GM23338 (cell line): ENCODE measurements at regions not wholly inside any gene's neighbourhood (a gene's known extent, or its start where the extent isn't known, plus 50 kb on each side); places are given as distances from the start of the nearest gene placed in this dataset.

Experiments
- ATAC-seq: fragments of 200-7000 bp; cut with Tn5 transposase; 3 replicates; pipeline ENCODE4 v1.9.1; 2020
- DNase-seq: peaks from one replicate; pipeline ENCODE4 v3.0.0-alpha.2; 2015; ENCODE audit warnings: low spot score
- H2AFZ ChIP-seq: fragments of 200-600 bp; sonication (generic); 2 replicates; pipeline ENCODE4 v1.8.0; 2016; ENCODE audit warnings: antibody characterized with exemption, mild to moderate bottlenecking, moderate library complexity
- H3F3A ChIP-seq: fragments of 200-600 bp; sonication (generic); replicated peaks from 2 replicates; pipeline ENCODE4 v1.8.0; 2017; ENCODE audit warnings: antibody characterized with exemption, mixed run types, low read depth
- H3K27ac ChIP-seq: fragments of 200-600 bp; sonication (generic); 2 replicates; pipeline ENCODE4 v1.6.1; 2016; ENCODE audit warnings: low read depth
- H3K27me3 ChIP-seq: fragments of 200-600 bp; sonication (generic); 2 replicates; pipeline ENCODE4 v1.8.0; 2016; ENCODE audit warnings: mild to moderate bottlenecking, mixed run types, moderate library complexity; ENCODE audit not compliant: insufficient read depth
- H3K36me3 ChIP-seq: fragments of 200-600 bp; sonication (generic); 2 replicates; pipeline ENCODE4 v1.8.0; 2016; ENCODE audit warnings: mild to moderate bottlenecking; ENCODE audit not compliant: insufficient read depth
- H3K4me1 ChIP-seq: fragments of 200-600 bp; sonication (generic); 2 replicates; pipeline ENCODE4 v1.8.0; 2016; ENCODE audit warnings: mild to moderate bottlenecking, moderate library complexity; ENCODE audit not compliant: insufficient read depth
- H3K4me2 ChIP-seq: fragments of 200-600 bp; sonication (generic); 2 replicates; pipeline ENCODE4 v1.7.1; 2017; ENCODE audit warnings: mixed run types
- H3K4me3 ChIP-seq: fragments of 200-600 bp; sonication (generic); 2 replicates; pipeline ENCODE4 v1.6.1; 2016; ENCODE audit warnings: mixed run types
- H3K79me2 ChIP-seq: fragments of 200-600 bp; sonication (generic); replicated peaks from 2 replicates; pipeline ENCODE4 v1.8.0; 2017; ENCODE audit warnings: mild to moderate bottlenecking; ENCODE audit not compliant: insufficient read depth
- H3K9me2 ChIP-seq: fragments of 200-600 bp; sonication (generic); 2 replicates; pipeline ENCODE4 v1.8.0; 2017; ENCODE audit not compliant: insufficient read depth
- H4K20me1 ChIP-seq: fragments of 200-600 bp; sonication (generic); replicated peaks from 2 replicates; pipeline ENCODE4 v1.8.0; 2017; ENCODE audit warnings: mild to moderate bottlenecking; ENCODE audit not compliant: insufficient read depth
- H3K27ac Mint-ChIP-seq: 2 replicates; pipeline ENCODE4 v1.8.0; 2020; ENCODE audit warnings: inconsistent platforms, mild to moderate bottlenecking, moderate library complexity, mixed read lengths
- H3K27me3 Mint-ChIP-seq: 3 replicates; pipeline ENCODE4 v1.8.0; 2022; ENCODE audit warnings: low read depth, mild to moderate bottlenecking, moderate library complexity, mixed read lengths, inconsistent platforms; ENCODE audit not compliant: insufficient read depth, poor library complexity
- H3K36me3 Mint-ChIP-seq: 3 replicates; pipeline ENCODE4 v1.8.0; 2021; ENCODE audit warnings: low read depth, mild to moderate bottlenecking, inconsistent platforms, moderate library complexity, mixed read lengths
- H3K4me1 Mint-ChIP-seq: 3 replicates; pipeline ENCODE4 v1.8.0; 2020; ENCODE audit warnings: mild to moderate bottlenecking, inconsistent platforms, mixed read lengths
- H3K4me3 Mint-ChIP-seq: 3 replicates; pipeline ENCODE4 v1.8.0; 2021; ENCODE audit warnings: moderate library complexity, mild to moderate bottlenecking, inconsistent platforms, mixed read lengths
- H3K9me3 Mint-ChIP-seq: 3 replicates; pipeline ENCODE4 v1.8.0; 2020; ENCODE audit warnings: moderate library complexity, mild to moderate bottlenecking, inconsistent platforms, mixed read lengths
- CREB1 ChIP-seq: fragments of 250-450 bp; sonication (Bioruptor Pico); IDR thresholded peaks from 2 replicates; pipeline ENCODE4 v1.5.0; 2020; ENCODE audit warnings: low read depth, mild to moderate bottlenecking, moderate library complexity
- EZH2 ChIP-seq: fragments of 200-600 bp; sonication (generic); IDR thresholded peaks from one replicate; pipeline ENCODE4 v1.8.0; 2017; ENCODE audit warnings: antibody characterized with exemption, mild to moderate bottlenecking, low read depth; ENCODE audit not compliant: unreplicated experiment
- EZH2phosphoT487 ChIP-seq: fragments of 200-600 bp; sonication (generic); IDR thresholded peaks from one replicate; pipeline ENCODE4 v1.8.1; 2018; ENCODE audit warnings: antibody characterized with exemption; ENCODE audit not compliant: unreplicated experiment
- JUNB ChIP-seq: IDR thresholded peaks from one replicate; pipeline ENCODE4 v1.6.1; 2016; ENCODE audit warnings: antibody characterized with exemption; ENCODE audit not compliant: unreplicated experiment
- NANOG ChIP-seq: IDR thresholded peaks from 2 replicates; pipeline ENCODE4 v1.6.1; 2016; ENCODE audit warnings: antibody characterized with exemption, borderline replicate concordance
- POLR2AphosphoS5 ChIP-seq: IDR thresholded peaks from 2 replicates; pipeline ENCODE4 v1.6.1; 2016; ENCODE audit warnings: antibody characterized with exemption, low read depth
- STAT1 ChIP-seq: IDR thresholded peaks from one replicate; pipeline ENCODE4 v1.6.1; 2016; ENCODE audit warnings: antibody characterized with exemption; ENCODE audit not compliant: unreplicated experiment
- ZNF114 ChIP-seq: fragments of 250-450 bp; sonication (Bioruptor Pico); IDR thresholded peaks from 2 replicates; pipeline ENCODE4 v1.5.0; 2020; ENCODE audit warnings: mild to moderate bottlenecking, moderate library complexity
- ZNF331 ChIP-seq: fragments of 250-450 bp; sonication (Bioruptor Pico); IDR thresholded peaks from 2 replicates; pipeline ENCODE4 v1.5.0; 2020; ENCODE audit warnings: low read depth, mild to moderate bottlenecking, moderate library complexity
- TF ChIP-seq, protein P1 (sequence below): fragments of 250-450 bp; sonication (Bioruptor Pico); IDR thresholded peaks from 2 replicates; pipeline ENCODE4 v1.5.0; 2020; ENCODE audit warnings: mild to moderate bottlenecking, moderate library complexity
- TF ChIP-seq, protein P2 (sequence below), 2 experiments: fragments of 200-600 bp in 1 of 2; sonication (generic) in 1 of 2; conservative IDR thresholded peaks; 2 replicates each; pipeline versions ENCODE4 v1.5.1 to v1.6.1; 2016 to 2017; ENCODE audit warnings: antibody characterized with exemption in 2 of 2, low read depth in 2 of 2, mild to moderate bottlenecking in 2 of 2, moderate library complexity in 1 of 2

DNA sequence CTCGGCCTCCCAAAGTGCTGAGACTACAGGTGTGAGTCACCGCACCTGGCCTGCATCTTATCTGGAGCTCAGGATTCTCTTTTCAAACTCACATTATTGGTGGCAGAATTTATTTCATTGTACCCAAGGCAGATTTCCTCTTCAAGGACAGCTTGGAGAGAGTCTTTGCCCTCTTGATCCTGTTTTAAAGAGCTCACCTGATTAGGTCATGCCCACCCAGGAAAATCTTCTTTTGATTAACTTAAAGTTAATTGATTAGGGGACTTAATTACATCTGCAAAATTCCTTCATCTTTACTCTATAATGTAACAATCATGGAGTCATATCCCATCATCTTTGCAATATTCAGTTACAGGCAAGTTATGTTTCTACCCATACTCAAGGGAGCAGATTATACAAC lies 346.4 kb downstream of the EPHA4 start:
- ATAC-seq, result no peak

DNA sequence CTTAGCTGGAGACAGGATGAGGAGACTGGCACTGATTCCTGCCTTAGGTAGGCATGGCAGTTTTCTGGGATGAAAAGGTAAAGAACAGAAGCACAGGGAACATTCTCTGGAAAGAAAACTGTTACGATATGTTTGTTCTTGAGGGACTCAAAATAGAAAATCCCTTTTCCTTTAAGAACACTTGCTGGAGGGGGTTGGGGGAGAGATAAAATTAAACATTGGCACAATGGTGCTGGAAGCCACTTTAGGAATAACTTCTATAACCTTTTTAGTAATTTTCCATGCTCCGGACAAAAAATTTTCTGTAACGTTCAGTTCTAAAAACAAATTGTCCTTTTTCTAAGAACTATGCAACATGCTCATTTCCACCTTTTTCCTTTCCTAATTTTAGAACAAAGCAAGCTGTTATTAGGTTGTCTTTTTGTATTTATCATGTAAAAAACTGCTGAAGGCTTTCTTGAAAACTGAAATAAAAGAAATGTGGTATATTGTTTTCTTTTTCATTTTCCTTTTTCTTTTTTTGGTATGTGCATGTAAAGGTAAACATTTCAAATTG lies 343.8 kb downstream of the EPHA4 start:
- DNase-seq, result no peak
- no peak overlapping the region for H3K27ac Mint-ChIP-seq
- no peaks in the 10 kb centered on the region for H4K20me1 ChIP-seq
- H2AFZ ChIP-seq, result 0 out of 2 replicates have a peak overlapping the region, but pooled peaks have one; percentile 3
- H3K4me2 ChIP-seq, result no peak overlapping the region
- no peak overlapping the region for H3K4me3 ChIP-seq
- H3K4me1 ChIP-seq, result no peaks in the 10 kb centered on the region
- no peaks in the 10 kb centered on the region for H3K36me3 ChIP-seq
- no peak for ATAC-seq
- no peaks in the 10 kb centered on the region for H3K27me3 ChIP-seq
- H3K4me3 Mint-ChIP-seq, result no peak overlapping the region
- no peaks in the 10 kb centered on the region for H3K9me2 ChIP-seq
- no peaks in the 10 kb centered on the region for H3K9me3 Mint-ChIP-seq
- no peaks in the 10 kb centered on the region for H3K36me3 Mint-ChIP-seq
- no peaks in the 10 kb centered on the region for H3K79me2 ChIP-seq
- no peaks in the 10 kb centered on the region for H3K27me3 Mint-ChIP-seq
- H3K4me1 Mint-ChIP-seq, result peaks cover 2% of the 10 kb centered on the region; the same call in 2 of the 3 replicates
- H3K27ac ChIP-seq, result no peak overlapping the region
- H3F3A ChIP-seq, result no peaks in the 10 kb centered on the region
- no peak for TF ChIP-seq STAT1
- TF ChIP-seq, protein P1, sequence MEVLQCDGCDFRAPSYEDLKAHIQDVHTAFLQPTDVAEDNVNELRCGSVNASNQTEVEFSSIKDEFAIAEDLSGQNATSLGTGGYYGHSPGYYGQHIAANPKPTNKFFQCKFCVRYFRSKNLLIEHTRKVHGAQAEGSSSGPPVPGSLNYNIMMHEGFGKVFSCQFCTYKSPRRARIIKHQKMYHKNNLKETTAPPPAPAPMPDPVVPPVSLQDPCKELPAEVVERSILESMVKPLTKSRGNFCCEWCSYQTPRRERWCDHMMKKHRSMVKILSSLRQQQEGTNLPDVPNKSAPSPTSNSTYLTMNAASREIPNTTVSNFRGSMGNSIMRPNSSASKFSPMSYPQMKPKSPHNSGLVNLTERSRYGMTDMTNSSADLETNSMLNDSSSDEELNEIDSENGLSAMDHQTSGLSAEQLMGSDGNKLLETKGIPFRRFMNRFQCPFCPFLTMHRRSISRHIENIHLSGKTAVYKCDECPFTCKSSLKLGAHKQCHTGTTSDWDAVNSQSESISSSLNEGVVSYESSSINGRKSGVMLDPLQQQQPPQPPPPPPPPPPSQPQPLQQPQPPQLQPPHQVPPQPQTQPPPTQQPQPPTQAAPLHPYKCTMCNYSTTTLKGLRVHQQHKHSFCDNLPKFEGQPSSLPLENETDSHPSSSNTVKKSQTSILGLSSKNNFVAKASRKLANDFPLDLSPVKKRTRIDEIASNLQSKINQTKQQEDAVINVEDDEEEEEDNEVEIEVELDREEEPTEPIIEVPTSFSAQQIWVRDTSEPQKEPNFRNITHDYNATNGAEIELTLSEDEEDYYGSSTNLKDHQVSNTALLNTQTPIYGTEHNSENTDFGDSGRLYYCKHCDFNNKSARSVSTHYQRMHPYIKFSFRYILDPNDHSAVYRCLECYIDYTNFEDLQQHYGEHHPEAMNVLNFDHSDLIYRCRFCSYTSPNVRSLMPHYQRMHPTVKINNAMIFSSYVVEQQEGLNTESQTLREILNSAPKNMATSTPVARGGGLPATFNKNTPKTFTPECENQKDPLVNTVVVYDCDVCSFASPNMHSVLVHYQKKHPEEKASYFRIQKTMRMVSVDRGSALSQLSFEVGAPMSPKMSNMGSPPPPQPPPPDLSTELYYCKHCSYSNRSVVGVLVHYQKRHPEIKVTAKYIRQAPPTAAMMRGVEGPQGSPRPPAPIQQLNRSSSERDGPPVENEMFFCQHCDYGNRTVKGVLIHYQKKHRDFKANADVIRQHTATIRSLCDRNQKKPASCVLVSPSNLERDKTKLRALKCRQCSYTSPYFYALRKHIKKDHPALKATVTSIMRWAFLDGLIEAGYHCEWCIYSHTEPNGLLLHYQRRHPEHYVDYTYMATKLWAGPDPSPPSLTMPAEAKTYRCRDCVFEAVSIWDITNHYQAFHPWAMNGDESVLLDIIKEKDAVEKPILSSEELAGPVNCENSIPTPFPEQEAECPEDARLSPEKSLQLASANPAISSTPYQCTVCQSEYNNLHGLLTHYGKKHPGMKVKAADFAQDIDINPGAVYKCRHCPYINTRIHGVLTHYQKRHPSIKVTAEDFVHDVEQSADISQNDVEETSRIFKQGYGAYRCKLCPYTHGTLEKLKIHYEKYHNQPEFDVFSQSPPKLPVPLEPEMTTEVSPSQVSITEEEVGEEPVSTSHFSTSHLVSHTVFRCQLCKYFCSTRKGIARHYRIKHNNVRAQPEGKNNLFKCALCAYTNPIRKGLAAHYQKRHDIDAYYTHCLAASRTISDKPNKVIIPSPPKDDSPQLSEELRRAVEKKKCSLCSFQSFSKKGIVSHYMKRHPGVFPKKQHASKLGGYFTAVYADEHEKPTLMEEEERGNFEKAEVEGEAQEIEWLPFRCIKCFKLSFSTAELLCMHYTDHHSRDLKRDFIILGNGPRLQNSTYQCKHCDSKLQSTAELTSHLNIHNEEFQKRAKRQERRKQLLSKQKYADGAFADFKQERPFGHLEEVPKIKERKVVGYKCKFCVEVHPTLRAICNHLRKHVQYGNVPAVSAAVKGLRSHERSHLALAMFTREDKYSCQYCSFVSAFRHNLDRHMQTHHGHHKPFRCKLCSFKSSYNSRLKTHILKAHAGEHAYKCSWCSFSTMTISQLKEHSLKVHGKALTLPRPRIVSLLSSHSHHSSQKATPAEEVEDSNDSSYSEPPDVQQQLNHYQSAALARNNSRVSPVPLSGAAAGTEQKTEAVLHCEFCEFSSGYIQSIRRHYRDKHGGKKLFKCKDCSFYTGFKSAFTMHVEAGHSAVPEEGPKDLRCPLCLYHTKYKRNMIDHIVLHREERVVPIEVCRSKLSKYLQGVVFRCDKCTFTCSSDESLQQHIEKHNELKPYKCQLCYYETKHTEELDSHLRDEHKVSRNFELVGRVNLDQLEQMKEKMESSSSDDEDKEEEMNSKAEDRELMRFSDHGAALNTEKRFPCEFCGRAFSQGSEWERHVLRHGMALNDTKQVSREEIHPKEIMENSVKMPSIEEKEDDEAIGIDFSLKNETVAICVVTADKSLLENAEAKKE (CRISPR knock-in tag), result no peak
- no peak for TF ChIP-seq EZH2phosphoT487
- no peak for TF ChIP-seq ZNF331 (CRISPR knock-in tag)
- TF ChIP-seq NANOG, result no peak
- no peak for TF ChIP-seq JUNB
- no peak for TF ChIP-seq POLR2AphosphoS5
- TF ChIP-seq ZNF114, result no peak
- TF ChIP-seq EZH2, result no peak

More for the DNA sequence above, 346.4 kb downstream of the EPHA4 start:
- Mint-ChIP-seq H3K27me3 (no peaks in the 10 kb centered on the region), H3K36me3 (no peaks in the 10 kb centered on the region; the same call in 2 of the 3 replicates), H3K27ac (no peak overlapping the region), H3K4me3 (no peak overlapping the region), H3K9me3 (peaks cover 6% of the 10 kb centered on the region; the same call in 1 of the 3 replicates), H3K4me1 (peaks cover 2% of the 10 kb centered on the region; the same call in 1 of the 3 replicates)
- no peaks in the 10 kb centered on the region for H3K4me1 ChIP-seq
- H3F3A ChIP-seq, result no peaks in the 10 kb centered on the region
- no peak for TF ChIP-seq EZH2phosphoT487
- TF ChIP-seq CREB1 (CRISPR knock-in tag), result no peak
- no peak for TF ChIP-seq EZH2
- TF ChIP-seq, protein P2, sequence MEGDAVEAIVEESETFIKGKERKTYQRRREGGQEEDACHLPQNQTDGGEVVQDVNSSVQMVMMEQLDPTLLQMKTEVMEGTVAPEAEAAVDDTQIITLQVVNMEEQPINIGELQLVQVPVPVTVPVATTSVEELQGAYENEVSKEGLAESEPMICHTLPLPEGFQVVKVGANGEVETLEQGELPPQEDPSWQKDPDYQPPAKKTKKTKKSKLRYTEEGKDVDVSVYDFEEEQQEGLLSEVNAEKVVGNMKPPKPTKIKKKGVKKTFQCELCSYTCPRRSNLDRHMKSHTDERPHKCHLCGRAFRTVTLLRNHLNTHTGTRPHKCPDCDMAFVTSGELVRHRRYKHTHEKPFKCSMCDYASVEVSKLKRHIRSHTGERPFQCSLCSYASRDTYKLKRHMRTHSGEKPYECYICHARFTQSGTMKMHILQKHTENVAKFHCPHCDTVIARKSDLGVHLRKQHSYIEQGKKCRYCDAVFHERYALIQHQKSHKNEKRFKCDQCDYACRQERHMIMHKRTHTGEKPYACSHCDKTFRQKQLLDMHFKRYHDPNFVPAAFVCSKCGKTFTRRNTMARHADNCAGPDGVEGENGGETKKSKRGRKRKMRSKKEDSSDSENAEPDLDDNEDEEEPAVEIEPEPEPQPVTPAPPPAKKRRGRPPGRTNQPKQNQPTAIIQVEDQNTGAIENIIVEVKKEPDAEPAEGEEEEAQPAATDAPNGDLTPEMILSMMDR (conservative IDR thresholded peaks at IDR 0.05; ENCODE audit: low read depth in 2 of 2), result no peak
- no peak for DNase-seq
- H3K4me3 ChIP-seq, result no peak overlapping the region
- no peaks in the 10 kb centered on the region for H3K79me2 ChIP-seq
- no peak overlapping the region for H3K27ac ChIP-seq
- no peaks in the 10 kb centered on the region for H3K36me3 ChIP-seq
- H3K9me2 ChIP-seq, result no peaks in the 10 kb centered on the region
- H4K20me1 ChIP-seq, result no peaks in the 10 kb centered on the region
- no peak overlapping the region for H3K4me2 ChIP-seq
- no peaks in the 10 kb centered on the region for H3K27me3 ChIP-seq
- no peak overlapping the region for H2AFZ ChIP-seq
